GM21367 (cell line): ENCODE measurements at regions not wholly inside any gene's neighbourhood (a gene's known extent, or its start where the extent isn't known, plus 50 kb on each side); places are given as distances from the start of the nearest gene placed in this dataset.
"Not testable (repeated sequence)": the region's sequence is repeated elsewhere in the genome, so short reads cannot be mapped to it uniquely, and the experiment has no call there.

Experiments
- ATAC-seq: cut with Tn5 transposase; IDR thresholded peaks from one replicate; pipeline ENCODE4 v1.9.1; 2021; ENCODE audit not compliant: unreplicated experiment

GRCh38 chr2:5561006-5561405, 131.2 kb upstream of the SOX11 start:
- no peak for ATAC-seq

DNA sequence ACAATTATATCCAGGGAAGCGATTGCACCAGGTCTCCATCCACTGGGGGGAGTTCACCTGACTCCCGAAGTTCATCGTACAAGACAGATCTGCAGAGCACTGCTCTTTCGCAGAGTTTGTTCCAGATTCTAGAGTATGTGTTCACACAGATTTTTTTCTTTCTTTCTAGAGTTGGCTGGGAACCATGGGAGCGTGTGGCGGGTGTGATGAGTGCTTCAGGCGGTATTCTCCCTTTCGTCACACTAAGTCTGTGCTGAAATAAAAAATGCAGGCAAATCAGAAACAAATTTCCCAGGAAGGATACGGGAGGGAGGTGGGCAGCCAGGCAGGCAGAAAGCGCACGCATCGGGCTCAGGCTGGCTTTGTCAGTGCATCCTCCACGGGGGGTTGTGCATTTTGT, 129.8 kb upstream of the SOX11 start:
- no peak for ATAC-seq

GRCh38 chr2:5562865-5563264, 129.3 kb upstream of the SOX11 start:
- ATAC-seq: no peak

- no peak for ATAC-seq
Measured at GRCh38 chr2:5563411-5563810, 128.8 kb upstream of the SOX11 start.

- ATAC-seq: no peak
Measured at GRCh38 chr2:5569256-5569655, 122.9 kb upstream of the SOX11 start.

DNA sequence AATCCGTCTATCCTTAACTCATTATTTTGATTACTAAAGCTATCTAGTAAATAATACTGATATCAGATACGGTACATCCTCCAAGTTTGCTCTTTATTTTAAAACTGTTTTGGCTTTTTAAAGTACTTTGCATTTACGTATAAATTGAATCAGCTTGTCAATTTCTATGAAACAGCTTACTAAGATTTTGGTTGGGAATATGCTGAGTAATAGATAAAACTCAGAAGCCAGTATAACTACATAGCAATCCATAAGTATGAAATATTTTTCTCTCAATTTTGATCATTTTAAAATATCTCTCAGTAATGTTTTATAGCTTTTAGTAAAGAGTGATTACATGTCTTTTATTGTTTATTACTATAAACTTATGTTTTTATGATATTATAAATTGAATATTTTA, 116.2 kb upstream of the SOX11 start:
- ATAC-seq: no peak

DNA sequence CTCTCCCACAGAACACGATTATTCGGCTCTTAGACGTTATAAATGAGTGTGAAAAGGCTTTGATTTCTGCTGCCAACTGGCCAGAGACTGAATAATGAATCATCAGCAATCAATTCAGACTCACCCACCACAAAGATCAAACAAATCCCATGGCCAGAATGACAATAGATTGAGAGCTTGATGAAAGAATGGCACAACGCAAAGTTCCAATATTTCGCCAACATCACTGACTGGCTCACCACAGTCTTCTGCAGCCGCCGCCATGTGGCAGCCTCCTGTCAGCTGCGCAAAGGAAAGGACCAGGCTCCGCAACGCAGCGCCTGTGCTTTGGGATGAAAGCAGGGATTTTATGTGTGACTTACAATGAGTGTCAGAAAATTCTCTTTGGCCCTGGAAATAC, 104.4 kb upstream of the SOX11 start:
- ATAC-seq: no peak

GRCh38 chr2:5588601-5589000, 103.6 kb upstream of the SOX11 start:
- no peak for ATAC-seq

DNA sequence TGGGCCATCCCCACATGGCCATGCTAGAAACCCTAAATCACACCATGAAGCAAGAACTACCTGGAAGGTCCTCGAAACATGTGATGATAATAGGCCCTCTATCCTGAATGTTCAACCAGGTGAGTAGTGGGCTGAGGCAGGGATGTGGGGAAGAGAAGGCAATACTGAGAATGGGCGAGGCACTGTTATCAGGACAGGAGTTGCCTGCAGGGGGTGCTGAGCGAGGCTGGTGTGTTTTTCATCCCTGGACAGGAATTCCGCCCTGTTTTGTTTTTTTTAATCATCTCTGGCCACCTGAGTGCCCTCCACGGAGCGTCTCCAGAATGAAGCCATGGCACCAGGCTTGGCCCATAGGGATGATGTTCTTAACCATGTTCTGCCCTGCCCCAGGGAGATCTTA, 103.0 kb upstream of the SOX11 start:
- ATAC-seq: no peak

DNA sequence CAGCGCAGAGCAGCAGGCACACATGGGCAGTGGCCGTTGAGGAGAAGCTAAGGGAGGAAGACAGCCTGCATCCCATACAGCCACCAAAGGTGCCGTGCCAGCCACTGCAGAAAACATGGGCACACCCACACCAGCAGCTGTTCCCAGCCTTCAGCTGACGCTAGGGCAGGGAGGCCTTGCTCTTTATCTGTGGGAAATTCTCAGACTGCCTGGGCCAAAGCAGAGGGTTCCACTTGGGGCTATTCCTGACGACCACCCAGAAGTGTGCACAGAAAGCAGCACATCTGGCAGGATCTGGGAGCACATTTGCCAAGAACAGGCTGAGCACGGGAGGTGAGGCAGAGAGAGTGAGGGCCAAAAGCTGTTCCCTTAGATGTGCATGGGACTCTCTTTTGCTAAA, 101.3 kb upstream of the SOX11 start:
- no peak for ATAC-seq

GRCh38 chr2:5592916-5593315, 99.3 kb upstream of the SOX11 start:
- ATAC-seq: no peak

DNA sequence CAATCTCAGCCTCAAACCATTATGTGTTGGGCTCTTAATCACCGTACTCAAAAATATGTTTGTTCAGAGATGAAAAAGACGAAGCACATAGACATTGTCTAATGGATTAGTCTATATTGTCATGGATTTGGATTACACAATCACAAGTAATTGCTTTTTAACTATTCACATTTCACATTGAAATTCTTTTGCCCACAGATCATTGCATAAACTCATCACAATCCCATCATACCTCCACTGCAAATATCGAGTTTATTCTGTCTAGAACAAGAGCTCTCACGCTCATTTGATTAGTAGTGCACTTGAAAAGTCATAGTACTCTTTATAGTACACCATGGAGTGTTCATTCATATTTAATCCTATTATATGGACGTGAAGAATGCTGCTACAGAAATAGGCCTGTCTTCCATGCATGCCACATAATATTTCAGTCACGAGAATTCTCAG, 97.9 kb upstream of the SOX11 start:
- no peak for ATAC-seq

- no peak for ATAC-seq
Measured at GRCh38 chr2:5596868-5597267, 95.3 kb upstream of the SOX11 start.

DNA sequence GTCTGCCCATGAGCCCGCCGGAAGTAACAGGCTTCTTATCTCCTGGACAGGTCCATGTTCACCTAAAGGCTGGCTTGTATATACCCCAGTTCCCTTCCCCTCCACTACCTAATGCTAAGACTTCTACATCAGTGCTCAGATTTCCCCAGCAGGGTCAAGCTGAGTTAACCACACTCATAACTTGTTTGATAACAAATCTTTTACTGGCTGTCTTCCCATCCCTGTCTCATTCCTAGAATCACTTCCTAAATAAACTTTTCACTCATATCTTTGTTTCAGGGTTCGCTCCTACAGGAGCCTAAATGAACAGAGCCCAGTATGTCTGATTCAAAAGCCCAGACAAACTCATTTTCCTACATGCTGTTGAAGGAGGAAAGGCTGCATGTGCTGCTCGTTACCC, 94.0 kb upstream of the SOX11 start:
- ATAC-seq: no peak

DNA sequence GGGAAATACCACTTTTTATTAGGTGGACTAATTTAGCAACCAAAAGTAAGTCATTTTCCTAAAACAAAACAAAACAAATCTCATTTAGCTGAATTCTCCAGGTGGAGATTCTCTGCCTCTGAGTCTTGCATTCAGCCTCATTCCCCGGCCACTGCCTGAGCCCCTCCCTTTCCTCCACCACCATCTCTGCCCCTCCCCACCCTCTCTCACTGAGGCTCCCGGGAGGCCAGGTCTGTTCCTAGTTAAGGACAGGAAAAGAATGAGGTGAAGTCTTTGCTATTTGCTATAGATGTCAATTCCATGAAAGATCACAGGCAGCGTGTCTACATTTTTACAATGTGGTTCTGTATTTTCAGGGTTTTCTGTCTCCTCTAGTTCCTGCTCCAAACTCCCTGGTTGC, 83.0 kb upstream of the SOX11 start:
- ATAC-seq: no peak

- ATAC-seq: no peak
Measured at GRCh38 chr2:5612666-5613065, 79.5 kb upstream of the SOX11 start.

- no peak for ATAC-seq
Measured at GRCh38 chr2:5616019-5616418, 76.2 kb upstream of the SOX11 start.

GRCh38 chr2:5617358-5617757, 74.8 kb upstream of the SOX11 start:
- no peak for ATAC-seq

GRCh38 chr2:5617796-5618195, 74.4 kb upstream of the SOX11 start:
- ATAC-seq: no peak

- ATAC-seq: no peak
Measured at GRCh38 chr2:5618271-5618670, 73.9 kb upstream of the SOX11 start.

DNA sequence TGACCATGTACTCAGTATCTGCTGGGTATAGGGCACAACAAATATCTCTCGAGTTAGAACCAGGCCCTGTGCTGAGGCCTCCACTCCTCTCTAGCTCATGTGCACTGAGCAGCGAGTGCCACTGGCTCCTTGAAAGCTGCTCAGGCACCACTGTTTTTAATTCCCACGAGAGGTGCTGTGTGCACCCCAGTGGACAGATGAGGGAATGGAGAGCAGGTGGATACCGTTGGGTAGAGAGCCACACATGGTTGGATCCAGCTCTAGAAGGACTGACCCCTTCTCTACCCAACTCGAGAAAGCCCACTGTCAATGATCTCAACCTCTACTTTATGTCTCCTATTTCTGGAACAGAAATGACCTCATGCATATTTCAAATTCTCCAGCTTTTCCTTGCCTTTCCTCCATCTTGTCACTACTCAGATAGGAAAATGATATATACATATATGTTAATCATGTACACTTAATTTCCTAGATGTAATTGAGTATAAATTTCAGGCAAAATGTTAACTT, 66.6 kb upstream of the SOX11 start:
- ATAC-seq: not testable (repeated sequence)

DNA sequence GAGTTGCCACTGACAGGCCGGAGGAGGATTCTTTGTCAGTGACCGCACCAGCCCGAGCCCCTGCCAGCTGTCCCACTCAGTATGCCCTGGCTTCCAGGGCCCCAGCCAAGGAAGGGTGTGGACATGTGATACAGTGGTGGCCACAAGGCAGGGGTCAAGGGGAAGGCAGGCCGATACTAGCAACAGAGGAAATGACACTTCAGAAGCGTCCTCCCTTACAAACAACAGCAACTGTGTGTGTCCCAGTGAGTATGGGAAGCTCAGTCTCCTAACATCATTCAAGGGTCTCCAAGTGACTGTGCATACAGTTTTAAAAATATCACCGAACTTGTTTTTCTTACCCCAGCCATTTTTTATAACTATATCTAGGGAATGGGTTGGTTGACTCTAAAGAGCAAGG, 63.7 kb upstream of the SOX11 start:
- not testable (repeated sequence) for ATAC-seq

DNA sequence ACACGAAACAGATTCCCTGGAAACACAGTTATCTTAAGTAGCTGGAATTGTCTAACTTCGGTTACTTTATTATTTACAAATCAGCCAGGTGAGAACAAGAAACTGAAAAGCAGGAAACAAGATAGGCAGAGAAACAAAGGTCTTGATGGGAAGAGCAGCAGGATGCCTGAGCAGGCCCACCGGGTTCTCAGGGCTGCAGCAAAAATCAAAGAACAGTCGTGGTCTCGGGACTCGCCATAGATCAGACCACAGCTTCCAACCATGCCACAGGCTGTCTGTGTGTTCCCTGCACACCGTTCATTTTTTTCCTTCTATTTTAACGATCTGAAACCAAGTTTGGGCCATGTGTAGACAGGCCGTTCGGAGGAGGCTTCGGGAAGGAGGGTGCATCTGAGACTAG, 62.7 kb upstream of the SOX11 start:
- not testable (repeated sequence) for ATAC-seq

DNA sequence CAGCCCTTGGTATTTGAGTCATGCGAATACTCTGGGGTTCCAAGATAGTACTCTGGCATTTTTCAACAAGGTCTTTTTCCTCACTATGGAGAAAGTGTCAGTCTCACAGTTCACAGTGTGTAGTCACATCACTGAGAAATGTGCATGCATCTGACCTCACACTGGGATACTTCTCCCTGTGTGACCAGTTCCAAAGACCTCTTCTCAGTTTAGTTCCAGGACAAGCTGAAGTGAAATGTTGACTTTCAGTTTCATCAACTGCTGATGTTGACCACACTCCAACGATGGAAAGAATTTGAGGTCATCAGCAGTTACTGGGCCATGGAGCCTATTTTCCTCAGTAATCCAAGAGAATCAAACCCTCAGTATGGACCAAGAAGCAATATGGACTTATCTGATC, 55.1 kb upstream of the SOX11 start:
- not testable (repeated sequence) for ATAC-seq
